GM12892 (cell line): ENCODE measurements at regions not wholly inside any gene's neighbourhood (a gene's known extent, or its start where the extent isn't known, plus 50 kb on each side); places are given as distances from the start of the nearest gene placed in this dataset.
A peak's percentile ranks its signal among the peaks of the same experiment; 100 is the strongest.

Experiments
- DNase-seq: peaks from one replicate; pipeline ENCODE4 v3.0.0; 2011; ENCODE audit not compliant: insufficient read length
- FAIRE-seq: peaks from 2 replicates; lab custom pipeline; 2011; peaks lifted over from hg19 to GRCh38; lab: Jason Lieb, UNC
- POLR2A ChIP-seq: IDR thresholded peaks from 2 replicates; pipeline ENCODE4 v1.6.1; 2011; ENCODE audit warnings: low read depth, low read length, control low read depth
- POLR2AphosphoS5 ChIP-seq: IDR thresholded peaks from 2 replicates; pipeline ENCODE4 v1.6.1; 2011; ENCODE audit warnings: low read depth, low read length, control low read depth
- TAF1 ChIP-seq: IDR thresholded peaks from 2 replicates; pipeline ENCODE4 v1.6.1; 2011; ENCODE audit warnings: low read depth, mild to moderate bottlenecking, control low read depth, low read length, borderline replicate concordance

DNA sequence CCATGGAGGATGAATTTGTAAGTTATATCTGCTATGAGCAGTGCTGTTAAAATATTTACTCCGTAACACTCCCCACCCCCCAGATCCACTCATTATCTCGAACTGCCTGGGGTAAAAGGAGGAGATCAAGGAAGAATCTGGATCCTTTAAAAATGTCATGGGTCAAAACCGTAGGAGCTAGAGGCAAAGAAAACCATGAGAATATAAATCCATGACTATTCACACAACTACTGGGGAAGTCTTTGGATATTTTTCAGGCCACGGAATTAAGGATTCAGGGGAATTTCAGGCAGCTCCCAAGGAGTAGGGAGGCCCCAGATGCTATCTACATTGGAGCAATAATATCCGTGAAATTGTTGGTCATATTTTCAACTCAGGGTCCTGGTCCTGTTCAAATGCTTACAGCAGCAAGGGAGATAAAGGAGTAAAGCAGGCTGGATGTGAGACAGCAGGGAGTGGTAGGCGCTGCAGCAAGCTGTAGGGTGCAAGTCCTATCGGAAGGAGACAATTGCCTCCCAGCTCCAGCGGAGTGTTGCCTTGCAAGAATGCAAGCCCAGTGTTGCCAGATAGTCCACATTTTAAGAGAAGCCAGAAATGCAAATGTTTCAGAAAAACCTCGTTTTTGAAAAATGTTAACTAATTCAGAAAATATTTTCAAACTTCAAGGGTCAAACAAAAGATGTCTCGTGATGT lies 116.2 kb upstream of the KIT start:
- TF ChIP-seq POLR2A (no peak), TAF1 (no peak), POLR2AphosphoS5 (no peak)
- DNase-seq (no peak), FAIRE-seq (no peak)

- FAIRE-seq (no peak), DNase-seq (no peak)
- TF ChIP-seq POLR2A: no peak
Measured at GRCh38 chr4:54542119-54542438, 115.7 kb upstream of the KIT start.

DNA sequence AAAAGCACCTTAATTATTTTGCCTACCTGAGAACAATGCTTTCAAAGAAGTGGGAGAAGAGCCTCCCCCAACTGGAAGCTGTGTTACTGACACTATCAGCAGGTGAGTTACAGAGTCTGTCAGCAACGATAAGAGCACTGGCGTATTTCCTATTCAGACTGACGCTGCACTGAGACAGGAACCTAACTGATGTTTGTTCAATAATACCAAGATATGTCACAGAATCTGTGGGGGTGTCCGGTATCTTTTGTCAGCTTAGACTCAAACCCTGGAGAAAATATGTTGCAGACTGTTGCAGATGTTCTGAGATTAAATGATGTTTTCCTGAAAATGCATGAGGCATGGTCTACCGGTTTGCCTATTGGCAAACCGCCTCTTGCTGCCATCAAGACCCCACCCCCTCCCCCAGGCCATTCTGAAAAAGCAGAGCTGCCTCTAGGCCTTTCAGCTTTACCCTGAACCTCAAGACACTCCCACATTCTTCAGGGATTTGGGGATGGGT lies 115.2 kb upstream of the KIT start:
- no peak for DNase-seq
- no peak for TF ChIP-seq POLR2AphosphoS5
- no peak for TF ChIP-seq TAF1
- no peak for TF ChIP-seq POLR2A
- FAIRE-seq: no peak

GRCh38 chr4:54543088-54543795 lies 114.5 kb upstream of the KIT start:
- FAIRE-seq: no peak
- TF ChIP-seq TAF1: no peak
- TF ChIP-seq POLR2A: no peak
- no peak for TF ChIP-seq POLR2AphosphoS5
- DNase-seq: no peak

DNA sequence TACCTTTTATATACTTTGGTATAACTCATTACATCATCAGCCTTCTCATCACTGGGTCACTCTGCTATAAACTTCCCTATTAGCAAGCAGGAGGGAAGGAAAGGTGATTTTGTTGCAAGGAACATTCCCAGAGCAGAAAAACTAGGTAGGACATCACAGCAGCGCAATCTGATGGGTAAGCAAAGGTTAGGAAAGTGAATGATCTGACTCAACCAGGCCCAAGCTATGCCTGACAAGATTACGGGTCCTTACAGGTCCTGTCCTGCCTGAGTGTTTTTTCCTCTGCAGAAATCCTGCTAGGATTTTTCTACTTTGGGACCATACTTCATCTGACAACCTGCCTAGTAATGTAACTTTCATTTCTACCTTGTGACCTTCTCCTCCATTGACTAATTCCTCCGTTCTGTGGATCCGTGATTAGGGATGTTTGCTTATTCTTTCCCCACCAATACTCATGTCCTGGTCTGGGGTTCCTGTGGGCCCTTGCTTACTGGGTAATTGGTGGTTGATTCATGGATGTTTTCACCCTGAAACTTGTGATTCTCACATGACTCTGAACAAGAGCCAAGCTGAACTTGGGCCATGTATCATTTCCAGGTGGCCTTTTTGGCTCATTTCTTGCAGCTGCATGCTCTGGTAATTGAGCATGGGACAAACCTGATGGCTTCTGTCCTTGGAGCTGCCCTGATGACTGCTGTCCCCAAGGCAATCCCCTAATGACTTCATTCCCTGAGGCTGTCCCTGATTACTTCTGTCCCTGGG lies 111.9 kb upstream of the KIT start:
- FAIRE-seq: no peak
- no peak for DNase-seq

DNA sequence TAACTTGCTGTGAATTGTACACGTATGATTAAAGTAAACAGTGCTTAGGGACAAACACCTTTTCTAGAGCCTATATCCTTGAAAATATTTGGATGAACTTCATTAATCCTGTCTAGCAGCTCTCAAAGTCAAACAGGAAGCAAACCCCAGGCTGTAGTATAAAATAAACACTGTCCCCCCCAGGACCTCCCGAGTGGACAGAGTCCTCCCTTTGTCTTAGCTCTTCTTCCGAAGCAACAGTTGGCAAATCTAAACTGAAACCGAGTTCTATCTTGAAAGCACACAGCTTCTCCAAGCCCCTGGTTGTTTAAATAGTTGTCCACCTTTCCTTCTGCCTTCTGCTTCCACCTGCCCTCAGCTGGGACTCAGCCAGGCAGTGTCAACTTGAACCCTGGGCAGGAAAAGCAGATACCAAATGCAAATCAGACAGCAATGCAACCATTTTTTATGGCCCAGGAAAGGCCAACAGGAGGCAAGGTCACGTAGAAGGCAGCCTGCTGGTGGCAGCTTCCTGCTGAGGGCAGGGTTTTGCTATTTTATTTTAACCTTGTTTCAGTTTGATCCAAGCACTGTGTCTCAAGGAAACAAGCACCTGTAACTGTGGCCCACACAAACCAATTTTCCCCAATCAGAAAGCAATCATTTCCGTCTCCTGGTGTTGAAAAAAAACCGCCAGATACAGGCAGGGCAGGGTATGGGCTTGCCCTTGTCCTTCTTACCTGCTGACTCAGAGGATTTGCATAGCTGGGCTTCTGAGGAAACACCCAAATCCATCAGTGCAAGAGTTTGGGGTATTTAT lies 110.3 kb upstream of the KIT start:
- DNase-seq: no peak
- TF ChIP-seq POLR2A (no peak), POLR2AphosphoS5 (no peak), TAF1 (no peak)
- FAIRE-seq: peak; percentile 63

More for the DNA sequence above, 111.9 kb upstream of the KIT start:
- TF ChIP-seq POLR2A: no peak
- TF ChIP-seq POLR2AphosphoS5: no peak
- TF ChIP-seq TAF1: no peak

- TF ChIP-seq TAF1 (no peak), POLR2A (no peak), POLR2AphosphoS5 (no peak)
- FAIRE-seq: peak; percentile 5
- no peak for DNase-seq
Measured at GRCh38 chr4:54548098-54548620, 109.6 kb upstream of the KIT start.

DNA sequence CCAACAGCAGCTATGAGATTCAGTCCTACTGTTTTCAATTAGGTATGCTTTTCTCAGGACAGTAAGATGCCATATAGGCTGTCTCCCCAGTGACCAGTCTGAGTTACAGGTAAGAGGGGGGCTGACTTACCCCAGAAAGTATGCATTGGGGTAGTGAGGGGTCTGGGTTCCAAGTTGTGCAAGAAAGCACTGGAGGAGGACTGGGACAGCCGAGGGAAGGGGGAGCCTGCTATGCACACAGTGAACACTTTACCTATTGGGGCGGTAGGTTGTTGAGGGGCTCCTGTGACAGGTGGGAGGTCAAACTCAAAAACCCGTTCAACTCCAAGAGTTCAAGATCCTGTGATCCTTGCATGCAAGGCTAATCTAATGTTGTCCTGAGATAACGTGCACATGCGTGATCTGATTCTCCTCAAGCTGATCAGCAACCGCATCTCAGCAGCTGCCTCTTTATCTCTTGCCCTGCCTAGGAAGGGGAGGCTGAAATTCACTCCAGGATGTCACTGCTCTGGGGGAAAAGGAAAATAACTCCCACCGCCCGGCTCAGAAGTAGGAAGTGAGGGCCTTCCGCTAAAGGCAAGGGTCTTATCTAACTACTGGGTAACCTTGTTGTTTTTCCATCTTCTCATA lies 108.8 kb upstream of the KIT start:
- no peak for DNase-seq
- no peak for FAIRE-seq
- TF ChIP-seq TAF1: no peak
- no peak for TF ChIP-seq POLR2AphosphoS5
- no peak for TF ChIP-seq POLR2A

DNA sequence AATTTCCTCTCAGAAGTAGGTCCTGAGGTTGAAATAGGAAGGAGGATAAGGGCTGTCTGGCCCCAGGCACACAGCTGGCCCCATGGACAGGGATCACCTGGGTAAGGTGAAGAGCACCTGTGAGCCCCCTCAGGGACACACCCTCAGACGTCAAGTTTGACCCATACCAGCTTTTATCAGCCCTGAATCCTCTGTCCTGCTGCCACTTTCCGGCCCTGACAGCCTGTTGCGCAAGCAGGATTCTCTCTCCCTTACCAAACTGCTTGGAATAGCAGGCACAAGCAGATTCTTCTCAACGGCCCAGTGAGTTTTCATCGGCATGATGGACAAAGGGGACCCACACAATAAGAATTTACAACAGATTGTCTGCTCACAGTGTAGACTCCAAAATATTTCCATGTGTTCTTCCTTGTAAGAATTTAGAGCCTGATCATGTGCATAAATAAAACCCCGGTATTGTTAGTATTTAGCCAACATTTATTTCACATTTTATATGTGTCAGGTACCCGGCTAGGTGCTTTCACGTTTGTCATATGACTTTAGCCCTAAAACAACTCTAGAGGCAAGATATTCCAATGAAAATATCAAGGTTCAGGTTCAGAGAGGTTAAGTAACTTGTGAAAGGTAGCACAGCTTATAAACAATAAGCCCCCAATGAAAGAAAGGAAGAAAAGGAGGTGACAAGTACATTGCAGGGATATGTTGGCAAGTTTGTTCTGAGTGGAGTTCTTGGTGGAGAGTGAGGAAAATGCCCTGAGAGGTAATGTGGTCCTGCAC lies 107.2 kb upstream of the KIT start:
- no peak for TF ChIP-seq POLR2A
- no peak for TF ChIP-seq TAF1
- TF ChIP-seq POLR2AphosphoS5: no peak
- no peak for FAIRE-seq
- DNase-seq: no peak

DNA sequence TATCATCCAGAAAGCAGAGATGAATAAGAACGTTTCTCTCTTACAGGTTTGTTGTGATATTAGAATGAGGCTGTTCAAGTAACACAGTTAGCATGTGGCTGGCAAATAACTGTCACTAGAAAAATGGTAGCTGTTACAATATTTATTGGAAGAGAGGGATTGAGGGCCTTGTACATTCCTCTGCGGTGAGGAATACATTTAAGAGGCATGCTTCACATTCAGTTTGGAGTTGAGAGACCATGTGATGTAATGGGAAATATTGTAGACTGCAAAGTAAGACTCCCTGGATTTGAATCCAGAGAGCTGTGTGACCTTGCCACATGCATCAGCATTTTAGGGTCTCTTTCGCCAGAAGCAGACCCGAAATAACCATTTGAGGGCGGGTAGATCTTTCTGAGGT lies 104.8 kb upstream of the KIT start:
- no peak for DNase-seq
- TF ChIP-seq TAF1 (no peak), POLR2AphosphoS5 (no peak), POLR2A (no peak)
- no peak for FAIRE-seq
